NCI-H1694 treated with DMSO at 0.1 percent for 48 hours (cell line): ENCODE measurements at regions not wholly inside any gene's neighbourhood (a gene's known extent, or its start where the extent isn't known, plus 50 kb on each side); places are given as distances from the start of the nearest gene placed in this dataset.

Source experiments
- DNase-seq: peaks from one replicate; lab custom pipeline; 2025; lab: John Stamatoyannopoulos, UW

GRCh38 chr18:40882468-40882867 lies 1072.6 kb upstream of the PIK3C3 start:
- DNase-seq = no peak

DNA sequence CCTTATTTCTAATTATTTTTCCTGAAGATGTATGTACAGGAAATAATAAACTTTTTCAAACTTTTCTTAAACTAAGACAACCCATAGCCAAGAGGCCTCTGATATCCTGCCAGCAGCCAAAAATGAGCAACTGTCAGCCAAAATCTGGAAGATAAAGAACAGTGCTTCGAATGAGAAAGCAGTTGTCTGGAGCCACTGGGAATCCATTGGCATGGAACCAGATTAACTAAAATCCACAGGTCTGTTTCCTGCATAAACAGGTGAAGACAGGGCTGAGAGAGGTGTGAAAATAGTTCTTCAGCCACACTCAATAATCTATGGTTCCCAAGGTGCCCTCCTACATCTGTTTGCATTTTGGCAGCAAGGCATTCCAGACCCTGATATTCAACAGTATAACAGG lies 1076.7 kb upstream of the PIK3C3 start:
- DNase-seq = no peak

GRCh38 chr18:40877096-40877495 lies 1077.9 kb upstream of the PIK3C3 start:
- no peak for DNase-seq

DNA sequence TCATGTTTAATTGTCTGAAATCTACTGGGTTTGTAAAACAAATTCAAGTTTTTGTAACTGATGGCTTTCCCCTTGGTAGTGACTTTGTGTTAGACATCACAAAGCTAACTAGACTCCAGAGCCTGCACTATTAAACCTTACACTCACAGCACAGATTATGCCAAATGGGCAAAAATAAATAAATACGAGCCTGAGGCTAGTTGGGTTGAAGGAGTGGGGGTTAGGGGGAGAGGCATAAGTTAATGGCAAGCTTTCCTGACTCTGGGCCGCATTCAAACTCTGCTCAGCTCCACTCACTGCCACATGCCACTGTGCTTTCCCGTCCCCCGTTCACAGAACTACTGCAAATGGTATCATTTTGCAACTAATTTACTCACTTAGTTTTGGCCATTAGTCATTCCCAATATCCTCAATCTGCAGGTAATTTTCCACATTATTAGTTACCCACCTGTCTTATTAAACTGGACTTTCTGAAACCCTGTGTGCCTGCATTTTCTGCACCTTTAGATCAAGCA lies 1079.9 kb upstream of the PIK3C3 start:
- no peak for DNase-seq

DNA sequence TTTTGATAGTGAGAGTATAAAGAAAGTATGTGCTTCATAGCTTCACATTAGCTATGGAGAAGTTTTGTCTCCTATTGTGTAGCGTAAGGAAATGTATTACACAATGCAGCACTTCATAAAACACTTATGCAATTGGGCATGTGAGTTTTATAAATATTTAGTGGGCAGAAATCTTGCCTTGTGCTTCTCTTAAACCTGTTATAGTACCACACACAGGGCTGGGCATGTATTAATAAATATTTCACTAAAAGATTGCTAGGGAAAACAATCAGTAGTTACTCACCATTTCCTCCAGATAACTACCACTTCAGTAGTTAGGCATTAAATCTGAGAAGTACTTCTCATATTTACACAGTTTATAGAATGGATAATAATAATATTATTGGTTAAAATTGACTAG lies 1080.8 kb upstream of the PIK3C3 start:
- DNase-seq = no peak

DNA sequence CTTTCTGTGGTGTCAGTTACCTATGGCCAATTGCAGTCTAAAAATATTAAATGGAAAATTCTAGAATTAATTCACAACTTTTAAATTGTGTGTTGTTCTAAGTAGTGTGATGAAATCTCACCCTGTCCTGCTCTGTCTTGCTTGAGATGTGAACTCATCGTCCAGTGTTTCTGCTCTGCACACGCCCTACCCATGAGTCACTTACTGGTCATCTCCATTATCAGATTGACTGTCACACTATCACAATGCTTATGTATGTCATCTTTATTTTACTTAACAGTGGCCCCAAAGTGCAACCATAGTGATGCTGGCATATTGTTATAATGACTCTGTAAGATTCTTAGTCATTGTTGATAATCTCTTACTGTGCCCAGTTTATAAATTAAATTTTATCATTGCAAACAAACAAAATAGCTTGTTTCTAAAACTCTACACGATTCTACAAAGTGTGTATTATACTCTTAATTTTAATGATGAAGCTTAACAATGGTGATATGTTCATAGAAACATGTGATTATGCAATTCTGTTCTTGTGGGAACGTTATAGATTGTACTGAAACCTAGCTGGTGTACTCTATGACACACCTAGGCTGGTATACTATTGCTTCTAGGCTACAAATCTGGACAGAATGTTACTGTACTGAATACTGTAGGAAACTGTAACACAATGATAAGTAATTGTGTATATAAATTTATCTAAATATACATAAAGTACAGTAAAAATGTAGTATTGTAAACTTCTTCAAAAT lies 1086.8 kb upstream of the PIK3C3 start:
- no peak for DNase-seq

- DNase-seq = no peak
These were observed 1087.6 kb upstream of the PIK3C3 start for GRCh38 chr18:40867459-40867858.

DNA sequence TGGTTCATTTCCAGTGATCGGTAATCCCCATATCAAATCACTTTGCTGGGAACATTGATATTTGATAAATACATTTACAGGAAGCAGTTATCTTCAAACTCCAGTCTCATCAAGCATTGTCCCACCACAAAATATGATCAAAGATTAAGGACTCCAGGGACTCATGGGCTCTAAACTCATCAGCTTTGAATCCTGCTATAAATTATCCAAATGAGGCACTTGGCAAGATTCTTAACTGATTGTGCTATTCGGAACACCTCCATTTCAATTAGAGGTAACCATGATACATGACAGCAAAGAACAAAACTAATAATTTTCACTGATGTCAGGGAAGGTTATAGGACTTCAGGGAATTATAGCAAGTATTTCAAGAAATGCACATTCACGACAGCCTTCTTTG lies 1088.1 kb upstream of the PIK3C3 start:
- DNase-seq = no peak

GRCh38 chr18:40866013-40866645 lies 1088.9 kb upstream of the PIK3C3 start:
- DNase-seq = no peak

GRCh38 chr18:40864846-40865245 lies 1090.2 kb upstream of the PIK3C3 start:
- DNase-seq = no peak

DNA sequence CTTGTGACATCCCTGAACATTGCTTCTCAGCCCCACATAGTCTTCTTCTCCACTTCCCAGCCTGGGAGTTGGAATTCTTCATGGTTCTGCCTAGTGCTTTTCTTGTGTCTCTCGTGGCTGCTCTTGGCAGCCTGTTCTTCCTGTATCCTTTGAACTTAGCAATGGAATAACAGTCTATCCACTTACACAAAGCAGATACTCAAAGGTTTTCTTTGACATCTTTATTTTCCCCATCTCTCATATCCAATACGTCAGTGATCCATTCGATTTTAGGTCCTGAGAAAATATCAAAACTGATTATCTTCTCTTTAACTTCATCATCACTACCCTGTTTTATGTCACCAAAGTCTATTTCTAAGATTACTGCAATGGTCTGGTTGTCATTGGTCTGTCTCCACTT lies 1091.2 kb upstream of the PIK3C3 start:
- no peak for DNase-seq

DNA sequence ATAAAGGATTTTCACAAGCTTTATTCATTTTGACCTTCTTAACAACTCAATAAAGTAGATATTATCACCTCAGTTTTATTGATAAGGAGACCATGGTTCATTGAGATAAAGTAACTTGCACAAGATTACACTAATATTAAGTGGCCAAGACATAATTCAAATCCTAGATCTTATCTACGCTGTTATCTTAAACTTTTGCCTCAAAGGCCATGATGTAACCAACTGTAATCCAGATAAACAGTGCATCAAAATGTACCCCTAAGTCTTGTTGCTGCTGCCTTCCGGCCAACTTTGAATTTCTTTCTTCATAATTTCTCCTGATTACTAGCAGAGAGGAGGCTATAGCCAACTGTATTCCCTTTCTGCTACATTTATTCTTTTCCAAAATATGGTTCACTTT lies 1094.8 kb upstream of the PIK3C3 start:
- no peak for DNase-seq

- no peak for DNase-seq
These were observed 1099.4 kb upstream of the PIK3C3 start for GRCh38 chr18:40855661-40856060.

DNA sequence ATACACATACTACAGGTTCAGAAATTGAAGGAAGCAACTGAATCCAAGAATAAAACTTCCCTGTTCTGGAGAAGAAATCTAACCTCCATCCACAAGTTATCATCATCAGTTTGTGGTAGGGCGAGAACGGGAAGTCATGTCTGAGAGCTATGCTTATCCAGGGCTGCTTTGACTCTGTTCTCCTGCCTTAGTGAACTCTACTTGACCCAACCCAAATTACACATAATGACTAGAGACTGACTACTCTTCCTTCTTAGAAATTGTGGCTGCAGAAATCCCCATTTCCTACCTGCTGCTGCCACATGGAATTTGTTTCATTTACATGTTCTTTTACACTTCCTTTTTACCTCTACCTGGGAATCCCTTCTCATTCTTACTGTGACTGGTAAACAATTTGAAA lies 1102.6 kb upstream of the PIK3C3 start:
- no peak for DNase-seq

GRCh38 chr18:40851014-40851429 lies 1104.0 kb upstream of the PIK3C3 start:
- DNase-seq = no peak

- DNase-seq = no peak
These were observed 1105.1 kb upstream of the PIK3C3 start for GRCh38 chr18:40849886-40850285.

DNA sequence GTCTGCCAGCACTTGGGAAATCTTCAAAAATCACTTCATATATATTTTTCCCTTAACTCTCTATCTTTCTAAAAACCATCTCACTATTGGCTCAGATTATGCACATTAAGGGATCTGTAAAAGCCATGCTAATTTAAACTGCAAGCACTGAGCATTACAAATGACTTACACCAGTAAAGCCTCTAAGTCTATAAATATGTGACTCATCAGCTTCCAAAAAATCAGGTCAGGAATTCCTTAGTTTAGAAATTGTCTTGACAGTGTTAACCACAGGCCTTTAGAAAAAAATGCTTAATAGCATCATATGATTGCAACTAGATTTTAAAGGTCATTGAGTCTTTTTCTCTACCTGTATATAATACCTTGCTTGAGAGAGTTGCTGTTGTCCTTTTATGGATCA lies 1113.6 kb upstream of the PIK3C3 start:
- DNase-seq = no peak

GRCh38 chr18:40841063-40841462 lies 1114.0 kb upstream of the PIK3C3 start:
- no peak for DNase-seq

- DNase-seq = no peak
These were observed 1122.7 kb upstream of the PIK3C3 start for GRCh38 chr18:40832362-40832761.

- no peak for DNase-seq
These were observed 1130.7 kb upstream of the PIK3C3 start for GRCh38 chr18:40824291-40824690.

DNA sequence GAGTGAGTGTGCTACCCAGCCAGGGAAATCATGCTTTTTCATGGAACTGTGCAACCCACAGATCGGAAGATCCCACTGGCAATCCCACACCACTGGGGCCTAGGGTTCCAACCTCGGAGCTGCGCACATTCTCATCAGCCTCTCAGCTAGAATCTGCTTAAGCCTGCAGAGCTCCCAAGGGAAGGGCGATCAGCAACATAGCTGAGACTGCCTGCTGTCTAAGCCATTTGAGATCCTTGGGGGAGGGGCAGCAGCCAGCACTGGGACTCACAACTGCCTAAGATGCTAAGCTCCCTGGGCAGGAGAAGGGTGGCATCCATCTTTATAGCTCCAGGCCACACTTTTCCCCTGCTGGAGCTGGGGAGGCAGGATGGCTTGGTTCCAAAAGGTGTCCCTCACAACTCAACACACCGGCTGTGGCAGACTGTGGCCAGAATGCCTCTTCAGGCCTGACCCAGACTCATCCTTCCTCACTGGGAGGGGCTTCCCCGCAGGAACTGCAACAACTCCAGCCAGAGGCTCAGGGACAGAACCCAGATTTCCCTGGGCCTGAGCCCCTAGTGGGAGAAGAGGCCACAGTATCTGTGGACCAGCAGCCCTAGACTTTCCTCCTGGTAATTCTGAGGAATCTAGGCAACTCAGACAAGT lies 1133.3 kb upstream of the PIK3C3 start:
- no peak for DNase-seq

DNA sequence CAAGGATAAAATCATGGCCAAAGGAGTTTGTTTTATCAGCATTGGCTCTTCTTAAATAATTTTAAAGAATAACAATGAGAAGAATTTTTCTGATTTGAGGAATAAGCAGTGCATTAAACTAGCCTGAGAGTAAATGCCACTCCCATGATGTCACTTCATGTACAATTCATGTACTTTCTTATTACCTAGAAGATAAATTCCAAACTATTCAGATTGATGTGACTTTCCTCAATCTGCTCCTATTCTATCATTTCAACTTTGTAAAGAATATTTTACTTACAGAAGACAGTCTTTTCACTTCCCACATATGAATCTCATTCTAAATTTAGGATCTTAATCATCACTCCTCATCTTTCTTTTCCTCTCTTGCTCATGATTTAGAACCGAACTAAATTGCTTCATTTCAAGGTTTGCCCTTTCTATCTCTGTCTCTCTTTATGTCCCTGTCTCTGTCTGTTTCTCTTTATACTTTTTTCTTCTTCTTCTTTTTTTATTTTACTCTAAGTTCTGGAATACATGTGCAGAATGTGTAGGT lies 1142.0 kb upstream of the PIK3C3 start:
- DNase-seq = no peak

- DNase-seq = no peak
These were observed 1144.7 kb upstream of the PIK3C3 start for GRCh38 chr18:40810372-40810771.
